K562 (cell line): ENCODE measurements at regions not wholly inside any gene's neighbourhood (a gene's known extent, or its start where the extent isn't known, plus 50 kb on each side); places are given as distances from the start of the nearest gene placed in this dataset.

ENCODE experiments used
- ATAC-seq: fragments of 200-7000 bp; cut with Tn5 transposase; 3 replicates; pipeline ENCODE4 v1.9.1; 2020; ENCODE audit warnings: moderate library complexity
- BruUV-seq: library from RNA; stranded (reverse); fragments of 400-500 nt; replicated peaks from 2 replicates; lab custom pipeline; 2021; lab: Mats Ljungman, UMichigan
- CTCF ChIA-PET: fragments of 300-600 bp; formaldehyde crosslinking; extraction: SDS; loops from one replicate; lab custom pipeline; 2021; ENCODE audit warnings: low intra/inter-chr PET ratio; lab: Yijun Ruan, JAX
- POLR2A ChIA-PET: fragments of 300-600, 350-650 bp; sonication (Branson Sonifier 250); formaldehyde crosslinking; extraction: SDS; loops from one replicate; lab custom pipeline; 2021; ENCODE audit warnings: antibody characterized with exemption, inconsistent platforms; lab: Yijun Ruan, JAX
- DNase-seq, 4 experiments: peaks; one replicate each; pipeline versions ENCODE4 v3.0.0 to v3.0.0-alpha.2; 2011 to 2018; ENCODE audit warnings: low spot score in 3 of 4, mixed read lengths in 3 of 4; ENCODE audit errors: extremely low read depth in 1 of 4
- FAIRE-seq: peaks from 2 replicates; lab custom pipeline; 2011; peaks lifted over from hg19 to GRCh38; lab: Jason Lieb, UNC
- H2AFZ ChIP-seq: 2 replicates; pipeline ENCODE4 v1.6.0; 2011; ENCODE audit warnings: low read depth, low read length, control low read depth, inconsistent platforms
- H3K27ac ChIP-seq: fragments of 200-600 bp; 3 replicates; pipeline ENCODE4 v1.8.0; 2011; ENCODE audit warnings: low read depth, mild to moderate bottlenecking, control low read depth, inconsistent platforms, low read length, moderate library complexity, mixed read lengths; ENCODE audit errors: extremely low read depth
- H3K27me3 ChIP-seq, 2 experiments: fragments of 300-600 bp in 1 of 2; 2 replicates in 1 of 2; 3 replicates in 1 of 2; pipeline versions ENCODE4 v1.6.0 to v1.8.0; 2011; ENCODE audit warnings: inconsistent platforms in 2 of 2, low read length in 2 of 2, mild to moderate bottlenecking in 1 of 2, mixed read lengths in 1 of 2, moderate library complexity in 1 of 2; ENCODE audit not compliant: control insufficient read depth in 2 of 2, insufficient read depth in 2 of 2
- H3K36me3 ChIP-seq: fragments of 300-600 bp; 3 replicates; pipeline ENCODE4 v1.8.0; 2011; ENCODE audit warnings: mild to moderate bottlenecking, low read length, inconsistent platforms; ENCODE audit not compliant: control insufficient read depth, insufficient read depth
- H3K4me1 ChIP-seq, 2 experiments: fragments of 200-600 bp in 1 of 2; replicated peaks in 1 of 2; 2 replicates in 1 of 2; 3 replicates in 1 of 2; pipeline versions ENCODE4 v1.5.1 to v1.8.0; 2011; ENCODE audit warnings: inconsistent platforms in 2 of 2, low read length in 2 of 2, mild to moderate bottlenecking in 1 of 2, mixed read lengths in 1 of 2, moderate library complexity in 1 of 2; ENCODE audit not compliant: control insufficient read depth in 2 of 2, insufficient read depth in 2 of 2
- H3K4me2 ChIP-seq: 2 replicates; pipeline ENCODE4 v1.6.1; 2011; ENCODE audit warnings: low read length, control low read depth, inconsistent platforms, mixed read lengths; ENCODE audit not compliant: insufficient read depth
- H3K4me3 ChIP-seq: fragments of 200-600 bp; sonication (generic), shearing (Covaris generic); 2 replicates; pipeline ENCODE4 v1.5.1; 2016; ENCODE audit warnings: control low read depth, inconsistent platforms
- H3K79me2 ChIP-seq: fragments of 200-600 bp; 3 replicates; pipeline ENCODE4 v1.8.0; 2011; ENCODE audit warnings: low read length, inconsistent platforms; ENCODE audit not compliant: control insufficient read depth, insufficient read depth
- H3K9ac ChIP-seq, 2 experiments: 2 replicates each; pipeline versions ENCODE4 v1.6.0 to v1.6.1; 2011; ENCODE audit warnings: low read depth in 2 of 2, low read length in 2 of 2, control low read depth in 1 of 2, inconsistent platforms in 1 of 2, mild to moderate bottlenecking in 1 of 2, mixed read lengths in 1 of 2; ENCODE audit not compliant: insufficient read depth in 1 of 2
- H3K9me1 ChIP-seq: one replicate; pipeline ENCODE4 v1.6.0; 2011; ENCODE audit warnings: inconsistent platforms, mild to moderate bottlenecking, low read length, moderate library complexity; ENCODE audit not compliant: control insufficient read depth, insufficient read depth
- H3K9me3 ChIP-seq: replicated peaks from 2 replicates; pipeline ENCODE4 v1.5.1; 2011; ENCODE audit warnings: low read depth, low read length, inconsistent platforms; ENCODE audit not compliant: control insufficient read depth, insufficient read depth
- H4K20me1 ChIP-seq: replicated peaks from 2 replicates; pipeline ENCODE4 v1.6.1; 2011; ENCODE audit warnings: low read length, inconsistent platforms, mixed read lengths; ENCODE audit not compliant: control insufficient read depth, insufficient read depth
- MED1 ChIP-seq: sonication (generic); formaldehyde crosslinking; IDR thresholded peaks from 2 replicates; pipeline ENCODE4 v1.8.1; 2023; ENCODE audit warnings: missing genetic modification reagents, borderline replicate concordance
- SETDB1 ChIP-seq: IDR thresholded peaks from one replicate; pipeline ENCODE4 v1.6.1; 2012; ENCODE audit warnings: low read length, control low read depth, inconsistent platforms
- WGBS: fragments of 100-300 bp; shearing (Covaris generic); methylation state at CpG from one replicate; pipeline ENCODE4 v1.1.6; 2016; ENCODE audit warnings: low coverage, mixed read lengths; ENCODE audit not compliant: insufficient coverage; ENCODE audit errors: missing lambda C conversion rate; 5-methylcytosine and 5-hydroxymethylcytosine counted together
- in situ Hi-C: fragments of 300-500 bp; cut with MboI; formaldehyde crosslinking; loops from 4 replicates; pipeline ENCODE4 v1.15.0; 2018; ENCODE audit warnings: inconsistent platforms, mixed read lengths
- intact Hi-C: fragments of 100-400 bp; cut with micrococcal nuclease; formaldehyde crosslinking; loops from 2 replicates; pipeline ENCODE4 v1.14.2; 2022
- TF ChIP-seq, protein P1 (sequence below), 2 experiments: fragments of 450-650 bp; IDR thresholded peaks; 2 replicates each; pipeline ENCODE4 v1.6.1; 2018; ENCODE audit warnings: mild to moderate bottlenecking in 2 of 2, low read depth in 1 of 2; ENCODE audit not compliant: partially characterized antibody in 2 of 2
- TF ChIP-seq, protein P2 (sequence below): fragments of 450-650 bp; IDR thresholded peaks from 2 replicates; pipeline ENCODE4 v1.6.1; 2017; ENCODE audit warnings: antibody characterized with exemption

DNA sequence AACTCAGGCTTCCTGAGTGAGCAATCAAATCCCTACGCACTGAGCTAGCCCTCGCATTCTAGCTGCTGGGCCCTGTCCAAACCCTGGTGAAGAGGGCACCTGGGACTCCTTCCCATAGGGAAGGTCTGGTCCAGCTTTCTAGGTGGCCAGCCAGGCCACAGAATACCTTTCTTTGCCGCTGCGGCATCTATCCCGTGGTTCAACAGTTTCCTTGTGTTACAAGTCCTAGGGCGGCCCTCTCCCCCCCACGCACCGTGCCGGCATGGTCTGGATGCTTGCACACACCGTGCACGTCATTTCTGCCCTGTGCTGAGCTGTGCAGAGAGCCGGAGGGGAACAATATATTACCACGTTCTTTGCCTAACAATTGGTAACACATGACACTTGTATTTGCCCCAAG, 164.6 kb upstream of the TSHZ3 start:
- POLR2A ChIA-PET = interaction anchor here (0.6 to 1.2 kb wide), 3 partner anchors 8 to 1392 kb away, joined by 3 to 5 read pairs (median 3); no protein-coding TSS in a partner anchor
- Histone ChIP-seq H3K79me2 (no peaks in the 10 kb centered on the region), H4K20me1 (no peaks in the 10 kb centered on the region; the same call in 1 of the 2 replicates), H3K9ac (no peak overlapping the region)
- DNase-seq = no peak
- intact Hi-C loops = no loop called here
- CTCF ChIA-PET = no interaction called here
- TF ChIP-seq, protein P1, sequence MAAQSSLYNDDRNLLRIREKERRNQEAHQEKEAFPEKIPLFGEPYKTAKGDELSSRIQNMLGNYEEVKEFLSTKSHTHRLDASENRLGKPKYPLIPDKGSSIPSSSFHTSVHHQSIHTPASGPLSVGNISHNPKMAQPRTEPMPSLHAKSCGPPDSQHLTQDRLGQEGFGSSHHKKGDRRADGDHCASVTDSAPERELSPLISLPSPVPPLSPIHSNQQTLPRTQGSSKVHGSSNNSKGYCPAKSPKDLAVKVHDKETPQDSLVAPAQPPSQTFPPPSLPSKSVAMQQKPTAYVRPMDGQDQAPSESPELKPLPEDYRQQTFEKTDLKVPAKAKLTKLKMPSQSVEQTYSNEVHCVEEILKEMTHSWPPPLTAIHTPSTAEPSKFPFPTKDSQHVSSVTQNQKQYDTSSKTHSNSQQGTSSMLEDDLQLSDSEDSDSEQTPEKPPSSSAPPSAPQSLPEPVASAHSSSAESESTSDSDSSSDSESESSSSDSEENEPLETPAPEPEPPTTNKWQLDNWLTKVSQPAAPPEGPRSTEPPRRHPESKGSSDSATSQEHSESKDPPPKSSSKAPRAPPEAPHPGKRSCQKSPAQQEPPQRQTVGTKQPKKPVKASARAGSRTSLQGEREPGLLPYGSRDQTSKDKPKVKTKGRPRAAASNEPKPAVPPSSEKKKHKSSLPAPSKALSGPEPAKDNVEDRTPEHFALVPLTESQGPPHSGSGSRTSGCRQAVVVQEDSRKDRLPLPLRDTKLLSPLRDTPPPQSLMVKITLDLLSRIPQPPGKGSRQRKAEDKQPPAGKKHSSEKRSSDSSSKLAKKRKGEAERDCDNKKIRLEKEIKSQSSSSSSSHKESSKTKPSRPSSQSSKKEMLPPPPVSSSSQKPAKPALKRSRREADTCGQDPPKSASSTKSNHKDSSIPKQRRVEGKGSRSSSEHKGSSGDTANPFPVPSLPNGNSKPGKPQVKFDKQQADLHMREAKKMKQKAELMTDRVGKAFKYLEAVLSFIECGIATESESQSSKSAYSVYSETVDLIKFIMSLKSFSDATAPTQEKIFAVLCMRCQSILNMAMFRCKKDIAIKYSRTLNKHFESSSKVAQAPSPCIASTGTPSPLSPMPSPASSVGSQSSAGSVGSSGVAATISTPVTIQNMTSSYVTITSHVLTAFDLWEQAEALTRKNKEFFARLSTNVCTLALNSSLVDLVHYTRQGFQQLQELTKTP (IDR thresholded peaks at IDR 0.05; ENCODE audit: low read depth in 1 of 2, partially characterized antibody in 2 of 2) = no peak
- no peak for TF ChIP-seq MED1 (CRISPR knock-in tag)
- no peak for TF ChIP-seq SETDB1
- TF ChIP-seq, protein P2, sequence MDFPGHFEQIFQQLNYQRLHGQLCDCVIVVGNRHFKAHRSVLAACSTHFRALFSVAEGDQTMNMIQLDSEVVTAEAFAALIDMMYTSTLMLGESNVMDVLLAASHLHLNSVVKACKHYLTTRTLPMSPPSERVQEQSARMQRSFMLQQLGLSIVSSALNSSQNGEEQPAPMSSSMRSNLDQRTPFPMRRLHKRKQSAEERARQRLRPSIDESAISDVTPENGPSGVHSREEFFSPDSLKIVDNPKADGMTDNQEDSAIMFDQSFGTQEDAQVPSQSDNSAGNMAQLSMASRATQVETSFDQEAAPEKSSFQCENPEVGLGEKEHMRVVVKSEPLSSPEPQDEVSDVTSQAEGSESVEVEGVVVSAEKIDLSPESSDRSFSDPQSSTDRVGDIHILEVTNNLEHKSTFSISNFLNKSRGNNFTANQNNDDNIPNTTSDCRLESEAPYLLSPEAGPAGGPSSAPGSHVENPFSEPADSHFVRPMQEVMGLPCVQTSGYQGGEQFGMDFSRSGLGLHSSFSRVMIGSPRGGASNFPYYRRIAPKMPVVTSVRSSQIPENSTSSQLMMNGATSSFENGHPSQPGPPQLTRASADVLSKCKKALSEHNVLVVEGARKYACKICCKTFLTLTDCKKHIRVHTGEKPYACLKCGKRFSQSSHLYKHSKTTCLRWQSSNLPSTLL = no peak
- TF ChIP-seq, all 486 proteins: peak for 0
- ATAC-seq (no peak), FAIRE-seq (no peak)
- no peak overlapping the region for H2AFZ ChIP-seq
- in situ Hi-C loops = no loop called here
- no peaks in the 10 kb centered on the region for H3K36me3 ChIP-seq
- peaks cover 0 to 12% of the 10 kb centered on the region in 2 experiments; a peak in 1 of 5 replicates for H3K27me3 ChIP-seq
- no TSS peak for BruUV-seq
- H3K4me2 ChIP-seq = no peak overlapping the region
- under 1% methylated on average over 13 of the region's 13 CpGs for WGBS
- no peaks in the 10 kb centered on the region for H3K9me1 ChIP-seq
- H3K4me3 ChIP-seq = no peak overlapping the region
- no peak overlapping the region for H3K27ac ChIP-seq
- no peaks in the 10 kb centered on the region for H3K9me3 ChIP-seq
- no peaks in the 10 kb centered on the region; a peak in 1 of 5 replicates for H3K4me1 ChIP-seq
